Suprapubic skin (tissue), 4 donors: ENCODE measurements at regions not wholly inside any gene's neighbourhood (a gene's known extent, or its start where the extent isn't known, plus 50 kb on each side); places are given as distances from the start of the nearest gene placed in this dataset.

Experiments
- EP300 ChIP-seq: sonication (generic); formaldehyde crosslinking; IDR thresholded peaks from one replicate; pipeline ENCODE4 v1.6.1; 2017; ENCODE audit warnings: antibody characterized with exemption
- POLR2A ChIP-seq, 2 donors: fragments of 450-650 bp; IDR thresholded peaks; one replicate each; pipeline ENCODE4 v1.6.1; 2017; ENCODE audit warnings: antibody characterized with exemption in 2 of 2, mild to moderate bottlenecking in 2 of 2, moderate library complexity in 2 of 2
- POLR2AphosphoS5 ChIP-seq, 3 donors: sonication (generic); formaldehyde crosslinking; IDR thresholded peaks; one replicate each; pipeline ENCODE4 v1.6.1; 2017; ENCODE audit warnings: antibody characterized with exemption in 3 of 3
- TF ChIP-seq, protein P1 (sequence below), 2 donors: fragments of 200-600 bp in 1 of 2; fragments of 450-650 bp in 1 of 2; sonication (generic) in 1 of 2; IDR thresholded peaks; one replicate each; pipeline ENCODE4 v1.5.1; 2016 to 2019; ENCODE audit warnings: antibody characterized with exemption in 2 of 2, mild to moderate bottlenecking in 1 of 2, moderate library complexity in 1 of 2

DNA sequence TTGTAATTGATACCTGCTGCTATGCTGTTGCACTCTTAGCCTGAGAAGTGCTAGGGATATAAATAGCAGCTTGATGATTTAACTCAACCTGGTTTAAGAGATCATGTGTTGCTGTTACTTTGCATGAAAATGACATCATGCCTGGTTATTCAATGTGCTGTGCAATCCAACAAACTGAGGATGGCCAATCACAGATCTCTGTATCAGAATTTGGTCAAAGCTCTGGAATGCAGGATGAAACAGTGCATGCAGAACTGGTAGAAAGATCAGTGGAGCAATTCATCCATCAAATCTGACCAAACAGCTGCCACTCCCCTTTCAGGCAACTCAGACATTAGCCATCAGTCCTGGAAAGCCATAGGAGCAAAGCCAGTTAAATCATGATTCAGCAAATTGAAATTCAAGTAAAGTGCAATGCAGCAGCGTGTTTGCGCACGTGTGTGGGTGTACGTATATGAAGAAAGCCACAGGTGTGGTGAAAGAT lies 160.3 kb upstream of the RASGEF1B start:
- TF ChIP-seq, protein P1, sequence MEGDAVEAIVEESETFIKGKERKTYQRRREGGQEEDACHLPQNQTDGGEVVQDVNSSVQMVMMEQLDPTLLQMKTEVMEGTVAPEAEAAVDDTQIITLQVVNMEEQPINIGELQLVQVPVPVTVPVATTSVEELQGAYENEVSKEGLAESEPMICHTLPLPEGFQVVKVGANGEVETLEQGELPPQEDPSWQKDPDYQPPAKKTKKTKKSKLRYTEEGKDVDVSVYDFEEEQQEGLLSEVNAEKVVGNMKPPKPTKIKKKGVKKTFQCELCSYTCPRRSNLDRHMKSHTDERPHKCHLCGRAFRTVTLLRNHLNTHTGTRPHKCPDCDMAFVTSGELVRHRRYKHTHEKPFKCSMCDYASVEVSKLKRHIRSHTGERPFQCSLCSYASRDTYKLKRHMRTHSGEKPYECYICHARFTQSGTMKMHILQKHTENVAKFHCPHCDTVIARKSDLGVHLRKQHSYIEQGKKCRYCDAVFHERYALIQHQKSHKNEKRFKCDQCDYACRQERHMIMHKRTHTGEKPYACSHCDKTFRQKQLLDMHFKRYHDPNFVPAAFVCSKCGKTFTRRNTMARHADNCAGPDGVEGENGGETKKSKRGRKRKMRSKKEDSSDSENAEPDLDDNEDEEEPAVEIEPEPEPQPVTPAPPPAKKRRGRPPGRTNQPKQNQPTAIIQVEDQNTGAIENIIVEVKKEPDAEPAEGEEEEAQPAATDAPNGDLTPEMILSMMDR (IDR thresholded peaks at IDR 0.05): no peak
- no peak for TF ChIP-seq POLR2AphosphoS5 (IDR thresholded peaks at IDR 0.05)
- no peak for TF ChIP-seq POLR2A (IDR thresholded peaks at IDR 0.05)
- TF ChIP-seq EP300: no peak
